WTC11 (cell line): ENCODE measurements at regions not wholly inside any gene's neighbourhood (a gene's known extent, or its start where the extent isn't known, plus 50 kb on each side); places are given as distances from the start of the nearest gene placed in this dataset.

Experiments used
- ATAC-seq: fragments of 200-7000 bp; cut with Tn5 transposase; 2 replicates; pipeline ENCODE4 v1.10.0; 2021; ENCODE audit warnings: mild to moderate bottlenecking, moderate library complexity
- CTCF ChIA-PET: fragments of 300-600 bp; sonication (Branson Sonifier 250); formaldehyde crosslinking; loops from one replicate; lab custom pipeline; 2021; ENCODE audit warnings: antibody characterized with exemption; lab: Charles Lee
- POLR2A ChIA-PET: fragments of 350-600 bp; sonication (Branson Sonifier 250); formaldehyde crosslinking; loops from one replicate; lab custom pipeline; 2021; ENCODE audit warnings: antibody characterized with exemption; lab: Charles Lee
- DNase-seq: peaks from one replicate; pipeline ENCODE4 v3.0.0; 2021; ENCODE audit warnings: low spot score
- H3K27ac Mint-ChIP-seq: 2 replicates; pipeline ENCODE4 v1.8.0; 2021; ENCODE audit warnings: mixed read lengths
- H3K27me3 Mint-ChIP-seq: 2 replicates; pipeline ENCODE4 v1.8.0; 2021; ENCODE audit warnings: low read depth, mild to moderate bottlenecking, moderate library complexity, mixed read lengths
- H3K36me3 Mint-ChIP-seq: 2 replicates; pipeline ENCODE4 v1.8.0; 2021; ENCODE audit warnings: mixed read lengths
- H3K4me1 Mint-ChIP-seq: 2 replicates; pipeline ENCODE4 v1.8.0; 2022; ENCODE audit warnings: mixed read lengths
- H3K4me3 Mint-ChIP-seq: 2 replicates; pipeline ENCODE4 v1.8.0; 2021; ENCODE audit warnings: mild to moderate bottlenecking, moderate library complexity, mixed read lengths
- H3K9me3 Mint-ChIP-seq: 2 replicates; pipeline ENCODE4 v1.8.0; 2021; ENCODE audit warnings: mixed read lengths
- FOXJ3 ChIP-seq: sonication (generic); formaldehyde crosslinking; IDR thresholded peaks from 2 replicates; pipeline ENCODE4 v1.9.0; 2021; ENCODE audit warnings: missing genetic modification reagents, mild to moderate bottlenecking, borderline replicate concordance
- FOXP1 ChIP-seq: sonication (generic); formaldehyde crosslinking; IDR thresholded peaks from 2 replicates; pipeline ENCODE4 v1.8.0; 2022; ENCODE audit warnings: missing genetic modification reagents, mild to moderate bottlenecking, moderate library complexity, borderline replicate concordance
- IRF2 ChIP-seq: sonication (generic); formaldehyde crosslinking; IDR thresholded peaks from 2 replicates; pipeline ENCODE4 v1.8.0; 2022; ENCODE audit warnings: low read depth, missing genetic modification reagents, borderline replicate concordance
- NFATC4 ChIP-seq: fragments of 250-450 bp; sonication (Bioruptor Pico); IDR thresholded peaks from 2 replicates; pipeline ENCODE4 v1.9.0; 2021; ENCODE audit warnings: mild to moderate bottlenecking
- OVOL2 ChIP-seq: fragments of 250-450 bp; sonication (Bioruptor Pico); IDR thresholded peaks from 2 replicates; pipeline ENCODE4 v1.9.0; 2021; ENCODE audit warnings: mild to moderate bottlenecking, borderline replicate concordance
- RELA ChIP-seq: sonication (generic); formaldehyde crosslinking; IDR thresholded peaks from 2 replicates; pipeline ENCODE4 v1.8.1; 2022; ENCODE audit warnings: missing genetic modification reagents, mild to moderate bottlenecking, borderline replicate concordance
- SMAD4 ChIP-seq: sonication (generic); formaldehyde crosslinking; IDR thresholded peaks from 2 replicates; pipeline ENCODE4 v1.8.0; 2022; ENCODE audit warnings: mild to moderate bottlenecking, missing genetic modification reagents
- TP53 ChIP-seq: sonication (generic); formaldehyde crosslinking; IDR thresholded peaks from 2 replicates; pipeline ENCODE4 v1.8.1; 2023; ENCODE audit warnings: mild to moderate bottlenecking, missing genetic modification reagents
- ZNF138 ChIP-seq: sonication (generic); formaldehyde crosslinking; conservative IDR thresholded peaks from 2 replicates; pipeline ENCODE4 v1.8.1; 2022; ENCODE audit warnings: mild to moderate bottlenecking, moderate library complexity, missing genetic modification reagents
- TF ChIP-seq, protein P1 (sequence below): sonication (generic); formaldehyde crosslinking; IDR thresholded peaks from 2 replicates; pipeline ENCODE4 v1.8.1; 2023; ENCODE audit warnings: mild to moderate bottlenecking, missing genetic modification reagents, borderline replicate concordance
- TF ChIP-seq, protein P2 (sequence below): sonication (generic); formaldehyde crosslinking; IDR thresholded peaks from 2 replicates; pipeline ENCODE4 v1.8.0; 2022; ENCODE audit warnings: missing genetic modification reagents
- TF ChIP-seq, protein P3 (sequence below): sonication (generic); formaldehyde crosslinking; IDR thresholded peaks from 2 replicates; pipeline ENCODE4 v1.8.1; 2022; ENCODE audit warnings: low read depth, missing genetic modification reagents, borderline replicate concordance
- TF ChIP-seq, protein P4 (sequence below): sonication (generic); formaldehyde crosslinking; IDR thresholded peaks from 2 replicates; pipeline ENCODE4 v1.8.1; 2023; ENCODE audit warnings: mild to moderate bottlenecking, missing genetic modification reagents
- TF ChIP-seq, protein P5 (sequence below): sonication (generic); formaldehyde crosslinking; conservative IDR thresholded peaks from 2 replicates; pipeline ENCODE4 v1.8.1; 2023; ENCODE audit warnings: mild to moderate bottlenecking, low read depth, missing genetic modification reagents, moderate library complexity
- TF ChIP-seq, protein P6 (sequence below): sonication (generic); formaldehyde crosslinking; IDR thresholded peaks from 2 replicates; pipeline ENCODE4 v1.8.1; 2022; ENCODE audit warnings: low read depth, mild to moderate bottlenecking, moderate library complexity, missing genetic modification reagents, borderline replicate concordance
- TF ChIP-seq, protein P7 (sequence below): sonication (generic); formaldehyde crosslinking; IDR thresholded peaks from 2 replicates; pipeline ENCODE4 v1.8.1; 2023; ENCODE audit warnings: mild to moderate bottlenecking, missing genetic modification reagents, moderate library complexity

DNA sequence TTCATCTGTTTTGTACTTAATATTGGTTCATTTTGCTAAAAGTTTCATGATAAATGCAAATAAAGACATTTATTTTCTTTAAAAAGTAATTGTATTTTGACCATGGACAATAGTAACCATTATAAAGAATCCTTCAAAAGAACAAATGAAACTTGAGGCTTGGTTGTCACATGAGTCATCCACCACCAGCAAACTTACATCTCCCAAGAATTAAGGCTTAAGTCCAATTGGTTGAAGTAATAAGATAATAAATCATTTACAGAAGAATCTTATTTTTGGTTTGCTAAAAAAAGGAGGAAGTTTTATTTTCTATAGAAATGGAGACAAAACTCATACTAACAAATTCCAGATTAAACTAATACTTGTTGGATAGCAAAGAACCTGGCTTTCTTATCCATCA lies 84.8 kb upstream of the KITLG start:
- Mint-ChIP-seq H3K4me3 (no peak overlapping the region), H3K9me3 (peaks cover 10% of the 10 kb centered on the region), H3K27me3 (no peaks in the 10 kb centered on the region), H3K27ac (no peak overlapping the region), H3K4me1 (peaks cover 15% of the 10 kb centered on the region), H3K36me3 (no peaks in the 10 kb centered on the region)
- ChIA-PET CTCF (no interaction called here), POLR2A (no interaction called here)
- TF ChIP-seq NFATC4 (no peak), TP53 (CRISPR knock-in tag) (no peak)
- TF ChIP-seq, protein P1, sequence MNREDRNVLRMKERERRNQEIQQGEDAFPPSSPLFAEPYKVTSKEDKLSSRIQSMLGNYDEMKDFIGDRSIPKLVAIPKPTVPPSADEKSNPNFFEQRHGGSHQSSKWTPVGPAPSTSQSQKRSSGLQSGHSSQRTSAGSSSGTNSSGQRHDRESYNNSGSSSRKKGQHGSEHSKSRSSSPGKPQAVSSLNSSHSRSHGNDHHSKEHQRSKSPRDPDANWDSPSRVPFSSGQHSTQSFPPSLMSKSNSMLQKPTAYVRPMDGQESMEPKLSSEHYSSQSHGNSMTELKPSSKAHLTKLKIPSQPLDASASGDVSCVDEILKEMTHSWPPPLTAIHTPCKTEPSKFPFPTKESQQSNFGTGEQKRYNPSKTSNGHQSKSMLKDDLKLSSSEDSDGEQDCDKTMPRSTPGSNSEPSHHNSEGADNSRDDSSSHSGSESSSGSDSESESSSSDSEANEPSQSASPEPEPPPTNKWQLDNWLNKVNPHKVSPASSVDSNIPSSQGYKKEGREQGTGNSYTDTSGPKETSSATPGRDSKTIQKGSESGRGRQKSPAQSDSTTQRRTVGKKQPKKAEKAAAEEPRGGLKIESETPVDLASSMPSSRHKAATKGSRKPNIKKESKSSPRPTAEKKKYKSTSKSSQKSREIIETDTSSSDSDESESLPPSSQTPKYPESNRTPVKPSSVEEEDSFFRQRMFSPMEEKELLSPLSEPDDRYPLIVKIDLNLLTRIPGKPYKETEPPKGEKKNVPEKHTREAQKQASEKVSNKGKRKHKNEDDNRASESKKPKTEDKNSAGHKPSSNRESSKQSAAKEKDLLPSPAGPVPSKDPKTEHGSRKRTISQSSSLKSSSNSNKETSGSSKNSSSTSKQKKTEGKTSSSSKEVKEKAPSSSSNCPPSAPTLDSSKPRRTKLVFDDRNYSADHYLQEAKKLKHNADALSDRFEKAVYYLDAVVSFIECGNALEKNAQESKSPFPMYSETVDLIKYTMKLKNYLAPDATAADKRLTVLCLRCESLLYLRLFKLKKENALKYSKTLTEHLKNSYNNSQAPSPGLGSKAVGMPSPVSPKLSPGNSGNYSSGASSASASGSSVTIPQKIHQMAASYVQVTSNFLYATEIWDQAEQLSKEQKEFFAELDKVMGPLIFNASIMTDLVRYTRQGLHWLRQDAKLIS (CRISPR knock-in tag): no peak
- TF ChIP-seq, protein P2, sequence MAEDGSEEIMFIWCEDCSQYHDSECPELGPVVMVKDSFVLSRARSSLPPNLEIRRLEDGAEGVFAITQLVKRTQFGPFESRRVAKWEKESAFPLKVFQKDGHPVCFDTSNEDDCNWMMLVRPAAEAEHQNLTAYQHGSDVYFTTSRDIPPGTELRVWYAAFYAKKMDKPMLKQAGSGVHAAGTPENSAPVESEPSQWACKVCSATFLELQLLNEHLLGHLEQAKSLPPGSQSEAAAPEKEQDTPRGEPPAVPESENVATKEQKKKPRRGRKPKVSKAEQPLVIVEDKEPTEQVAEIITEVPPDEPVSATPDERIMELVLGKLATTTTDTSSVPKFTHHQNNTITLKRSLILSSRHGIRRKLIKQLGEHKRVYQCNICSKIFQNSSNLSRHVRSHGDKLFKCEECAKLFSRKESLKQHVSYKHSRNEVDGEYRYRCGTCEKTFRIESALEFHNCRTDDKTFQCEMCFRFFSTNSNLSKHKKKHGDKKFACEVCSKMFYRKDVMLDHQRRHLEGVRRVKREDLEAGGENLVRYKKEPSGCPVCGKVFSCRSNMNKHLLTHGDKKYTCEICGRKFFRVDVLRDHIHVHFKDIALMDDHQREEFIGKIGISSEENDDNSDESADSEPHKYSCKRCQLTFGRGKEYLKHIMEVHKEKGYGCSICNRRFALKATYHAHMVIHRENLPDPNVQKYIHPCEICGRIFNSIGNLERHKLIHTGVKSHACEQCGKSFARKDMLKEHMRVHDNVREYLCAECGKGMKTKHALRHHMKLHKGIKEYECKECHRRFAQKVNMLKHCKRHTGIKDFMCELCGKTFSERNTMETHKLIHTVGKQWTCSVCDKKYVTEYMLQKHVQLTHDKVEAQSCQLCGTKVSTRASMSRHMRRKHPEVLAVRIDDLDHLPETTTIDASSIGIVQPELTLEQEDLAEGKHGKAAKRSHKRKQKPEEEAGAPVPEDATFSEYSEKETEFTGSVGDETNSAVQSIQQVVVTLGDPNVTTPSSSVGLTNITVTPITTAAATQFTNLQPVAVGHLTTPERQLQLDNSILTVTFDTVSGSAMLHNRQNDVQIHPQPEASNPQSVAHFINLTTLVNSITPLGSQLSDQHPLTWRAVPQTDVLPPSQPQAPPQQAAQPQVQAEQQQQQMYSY (CRISPR knock-in tag): no peak
- TF ChIP-seq, protein P3, sequence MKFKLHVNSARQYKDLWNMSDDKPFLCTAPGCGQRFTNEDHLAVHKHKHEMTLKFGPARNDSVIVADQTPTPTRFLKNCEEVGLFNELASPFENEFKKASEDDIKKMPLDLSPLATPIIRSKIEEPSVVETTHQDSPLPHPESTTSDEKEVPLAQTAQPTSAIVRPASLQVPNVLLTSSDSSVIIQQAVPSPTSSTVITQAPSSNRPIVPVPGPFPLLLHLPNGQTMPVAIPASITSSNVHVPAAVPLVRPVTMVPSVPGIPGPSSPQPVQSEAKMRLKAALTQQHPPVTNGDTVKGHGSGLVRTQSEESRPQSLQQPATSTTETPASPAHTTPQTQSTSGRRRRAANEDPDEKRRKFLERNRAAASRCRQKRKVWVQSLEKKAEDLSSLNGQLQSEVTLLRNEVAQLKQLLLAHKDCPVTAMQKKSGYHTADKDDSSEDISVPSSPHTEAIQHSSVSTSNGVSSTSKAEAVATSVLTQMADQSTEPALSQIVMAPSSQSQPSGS: no peak
- no peak for DNase-seq
- no peak for ATAC-seq

DNA sequence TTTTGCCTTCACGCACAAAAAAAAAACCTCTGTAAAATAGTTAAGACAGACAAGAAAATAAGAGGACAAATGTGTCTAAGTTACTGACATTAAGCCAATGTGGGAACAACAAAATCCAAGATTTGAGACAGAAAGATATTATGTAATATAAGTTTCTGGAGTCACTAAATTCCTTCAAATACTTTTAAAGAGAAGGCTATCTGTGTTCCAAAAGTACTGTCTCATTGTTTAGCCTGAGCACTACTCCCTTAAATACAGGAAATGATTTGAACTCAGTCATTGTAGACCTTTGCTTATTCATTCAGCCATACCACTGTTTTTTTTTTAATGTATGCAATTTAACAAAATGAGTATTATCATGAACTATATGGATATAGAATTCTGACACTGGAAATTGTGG lies 82.7 kb upstream of the KITLG start:
- ChIA-PET CTCF (no interaction called here), POLR2A (no interaction called here)
- no peak overlapping the region for H3K4me3 Mint-ChIP-seq
- H3K27me3 Mint-ChIP-seq: no peaks in the 10 kb centered on the region
- DNase-seq: no peak
- H3K36me3 Mint-ChIP-seq: no peaks in the 10 kb centered on the region
- no peak overlapping the region for H3K27ac Mint-ChIP-seq
- H3K4me1 Mint-ChIP-seq: peaks cover 15% of the 10 kb centered on the region
- no peak for ATAC-seq
- H3K9me3 Mint-ChIP-seq: no peaks in the 10 kb centered on the region
- no peak for TF ChIP-seq IRF2 (CRISPR knock-in tag)
- TF ChIP-seq FOXJ3 (CRISPR knock-in tag): no peak
- TF ChIP-seq, protein P4, sequence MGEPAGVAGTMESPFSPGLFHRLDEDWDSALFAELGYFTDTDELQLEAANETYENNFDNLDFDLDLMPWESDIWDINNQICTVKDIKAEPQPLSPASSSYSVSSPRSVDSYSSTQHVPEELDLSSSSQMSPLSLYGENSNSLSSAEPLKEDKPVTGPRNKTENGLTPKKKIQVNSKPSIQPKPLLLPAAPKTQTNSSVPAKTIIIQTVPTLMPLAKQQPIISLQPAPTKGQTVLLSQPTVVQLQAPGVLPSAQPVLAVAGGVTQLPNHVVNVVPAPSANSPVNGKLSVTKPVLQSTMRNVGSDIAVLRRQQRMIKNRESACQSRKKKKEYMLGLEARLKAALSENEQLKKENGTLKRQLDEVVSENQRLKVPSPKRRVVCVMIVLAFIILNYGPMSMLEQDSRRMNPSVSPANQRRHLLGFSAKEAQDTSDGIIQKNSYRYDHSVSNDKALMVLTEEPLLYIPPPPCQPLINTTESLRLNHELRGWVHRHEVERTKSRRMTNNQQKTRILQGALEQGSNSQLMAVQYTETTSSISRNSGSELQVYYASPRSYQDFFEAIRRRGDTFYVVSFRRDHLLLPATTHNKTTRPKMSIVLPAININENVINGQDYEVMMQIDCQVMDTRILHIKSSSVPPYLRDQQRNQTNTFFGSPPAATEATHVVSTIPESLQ: no peak
- TF ChIP-seq RELA (CRISPR knock-in tag): no peak
- TF ChIP-seq ZNF138 (CRISPR knock-in tag): no peak
- TF ChIP-seq, protein P5, sequence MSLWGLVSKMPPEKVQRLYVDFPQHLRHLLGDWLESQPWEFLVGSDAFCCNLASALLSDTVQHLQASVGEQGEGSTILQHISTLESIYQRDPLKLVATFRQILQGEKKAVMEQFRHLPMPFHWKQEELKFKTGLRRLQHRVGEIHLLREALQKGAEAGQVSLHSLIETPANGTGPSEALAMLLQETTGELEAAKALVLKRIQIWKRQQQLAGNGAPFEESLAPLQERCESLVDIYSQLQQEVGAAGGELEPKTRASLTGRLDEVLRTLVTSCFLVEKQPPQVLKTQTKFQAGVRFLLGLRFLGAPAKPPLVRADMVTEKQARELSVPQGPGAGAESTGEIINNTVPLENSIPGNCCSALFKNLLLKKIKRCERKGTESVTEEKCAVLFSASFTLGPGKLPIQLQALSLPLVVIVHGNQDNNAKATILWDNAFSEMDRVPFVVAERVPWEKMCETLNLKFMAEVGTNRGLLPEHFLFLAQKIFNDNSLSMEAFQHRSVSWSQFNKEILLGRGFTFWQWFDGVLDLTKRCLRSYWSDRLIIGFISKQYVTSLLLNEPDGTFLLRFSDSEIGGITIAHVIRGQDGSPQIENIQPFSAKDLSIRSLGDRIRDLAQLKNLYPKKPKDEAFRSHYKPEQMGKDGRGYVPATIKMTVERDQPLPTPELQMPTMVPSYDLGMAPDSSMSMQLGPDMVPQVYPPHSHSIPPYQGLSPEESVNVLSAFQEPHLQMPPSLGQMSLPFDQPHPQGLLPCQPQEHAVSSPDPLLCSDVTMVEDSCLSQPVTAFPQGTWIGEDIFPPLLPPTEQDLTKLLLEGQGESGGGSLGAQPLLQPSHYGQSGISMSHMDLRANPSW (CRISPR knock-in tag): no peak
- no peak for TF ChIP-seq OVOL2
- no peak for TF ChIP-seq SMAD4 (CRISPR knock-in tag)
- TF ChIP-seq, protein P6, sequence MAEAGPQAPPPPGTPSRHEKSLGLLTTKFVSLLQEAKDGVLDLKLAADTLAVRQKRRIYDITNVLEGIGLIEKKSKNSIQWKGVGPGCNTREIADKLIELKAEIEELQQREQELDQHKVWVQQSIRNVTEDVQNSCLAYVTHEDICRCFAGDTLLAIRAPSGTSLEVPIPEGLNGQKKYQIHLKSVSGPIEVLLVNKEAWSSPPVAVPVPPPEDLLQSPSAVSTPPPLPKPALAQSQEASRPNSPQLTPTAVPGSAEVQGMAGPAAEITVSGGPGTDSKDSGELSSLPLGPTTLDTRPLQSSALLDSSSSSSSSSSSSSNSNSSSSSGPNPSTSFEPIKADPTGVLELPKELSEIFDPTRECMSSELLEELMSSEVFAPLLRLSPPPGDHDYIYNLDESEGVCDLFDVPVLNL (CRISPR knock-in tag): no peak
- TF ChIP-seq FOXP1 (CRISPR knock-in tag): no peak
- TF ChIP-seq, protein P7, sequence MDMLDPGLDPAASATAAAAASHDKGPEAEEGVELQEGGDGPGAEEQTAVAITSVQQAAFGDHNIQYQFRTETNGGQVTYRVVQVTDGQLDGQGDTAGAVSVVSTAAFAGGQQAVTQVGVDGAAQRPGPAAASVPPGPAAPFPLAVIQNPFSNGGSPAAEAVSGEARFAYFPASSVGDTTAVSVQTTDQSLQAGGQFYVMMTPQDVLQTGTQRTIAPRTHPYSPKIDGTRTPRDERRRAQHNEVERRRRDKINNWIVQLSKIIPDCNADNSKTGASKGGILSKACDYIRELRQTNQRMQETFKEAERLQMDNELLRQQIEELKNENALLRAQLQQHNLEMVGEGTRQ: no peak
